GM18870 (cell line): ENCODE measurements at regions not wholly inside any gene's neighbourhood (a gene's known extent, or its start where the extent isn't known, plus 50 kb on each side); places are given as distances from the start of the nearest gene placed in this dataset.
"Not testable (repeated sequence)": the region's sequence is repeated elsewhere in the genome, so short reads cannot be mapped to it uniquely, and the experiment has no call there.

ENCODE experiments used
- ATAC-seq: cut with Tn5 transposase; IDR thresholded peaks from one replicate; pipeline ENCODE4 v1.9.1; 2021; ENCODE audit warnings: moderate library complexity; ENCODE audit not compliant: unreplicated experiment

DNA sequence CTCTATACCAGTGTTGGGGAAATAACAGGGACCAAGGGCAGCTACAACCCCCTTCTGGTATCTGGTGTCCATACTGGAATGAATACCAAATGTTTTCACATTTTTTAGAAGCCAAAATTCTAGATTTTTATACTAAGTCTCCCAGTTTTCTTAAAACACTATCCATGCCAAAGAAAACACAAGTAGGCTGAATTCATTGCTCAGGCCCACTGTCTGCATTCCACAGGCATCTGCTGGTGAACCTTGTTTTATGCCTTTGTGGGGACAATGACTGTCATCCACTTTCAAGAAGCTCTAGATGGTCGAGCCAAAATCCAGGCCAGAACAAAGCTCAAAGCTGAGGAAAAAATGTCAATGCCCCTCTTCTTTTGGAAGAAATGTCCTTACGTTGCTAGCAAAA is 213.4 kb upstream of the RASGEF1B start:
- ATAC-seq: no peak

DNA sequence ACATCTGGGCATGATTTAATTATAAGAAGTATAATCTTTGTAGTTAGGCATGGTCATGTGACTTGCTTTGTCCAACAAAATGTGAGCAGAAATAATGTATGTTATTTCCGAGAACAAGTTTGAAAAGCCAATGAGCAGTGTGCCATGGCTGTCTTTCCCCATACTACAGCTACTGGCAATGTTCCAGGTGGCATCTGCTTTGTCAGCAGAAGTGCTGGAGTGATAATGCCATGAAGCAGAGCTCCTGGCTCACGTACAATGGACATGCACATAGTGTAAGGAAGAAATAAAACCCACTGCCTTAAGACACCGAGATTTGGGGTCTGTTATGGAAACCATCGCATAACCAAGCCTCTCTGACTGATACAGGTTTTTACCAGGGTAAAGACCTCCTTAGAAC is 212.6 kb upstream of the RASGEF1B start:
- ATAC-seq: no peak

DNA sequence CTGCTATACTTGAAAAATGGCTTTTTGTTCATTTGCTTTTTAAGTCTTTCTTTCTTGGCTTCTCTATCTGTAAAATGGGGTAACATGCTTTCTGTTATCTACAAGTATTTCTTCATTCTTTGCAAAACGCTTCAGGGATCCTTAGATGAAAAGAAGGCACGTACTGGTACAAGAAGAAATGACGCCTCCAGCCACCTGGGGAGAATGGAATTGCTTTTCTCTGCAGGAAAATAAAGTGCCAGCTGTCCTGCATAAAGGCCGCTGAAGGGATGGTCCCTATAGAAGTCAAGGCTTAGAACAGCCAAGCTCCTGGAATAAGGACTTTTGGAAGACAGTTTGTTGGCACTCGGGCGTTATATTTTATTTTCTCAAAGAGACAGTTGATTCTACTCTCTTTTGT is 210.8 kb upstream of the RASGEF1B start:
- no peak for ATAC-seq

DNA sequence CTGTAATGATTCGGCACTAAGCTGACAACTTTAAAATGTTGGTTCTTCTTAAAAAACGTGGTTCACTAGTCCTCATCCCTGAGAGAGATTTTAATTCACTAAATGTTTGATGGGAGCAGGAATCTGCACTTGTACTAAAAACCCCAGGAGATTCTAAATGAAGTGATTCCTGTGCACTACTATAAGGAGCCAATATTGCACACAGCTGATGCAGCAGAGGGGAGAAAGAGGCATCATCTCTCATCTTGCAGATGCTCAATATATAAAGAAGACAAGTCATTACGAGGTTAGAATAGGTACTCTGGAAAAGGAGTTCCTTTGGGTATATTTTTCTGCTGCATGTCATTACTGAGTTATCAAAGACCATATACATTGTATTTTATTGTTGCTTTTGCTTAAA is 207.6 kb upstream of the RASGEF1B start:
- no peak for ATAC-seq

DNA sequence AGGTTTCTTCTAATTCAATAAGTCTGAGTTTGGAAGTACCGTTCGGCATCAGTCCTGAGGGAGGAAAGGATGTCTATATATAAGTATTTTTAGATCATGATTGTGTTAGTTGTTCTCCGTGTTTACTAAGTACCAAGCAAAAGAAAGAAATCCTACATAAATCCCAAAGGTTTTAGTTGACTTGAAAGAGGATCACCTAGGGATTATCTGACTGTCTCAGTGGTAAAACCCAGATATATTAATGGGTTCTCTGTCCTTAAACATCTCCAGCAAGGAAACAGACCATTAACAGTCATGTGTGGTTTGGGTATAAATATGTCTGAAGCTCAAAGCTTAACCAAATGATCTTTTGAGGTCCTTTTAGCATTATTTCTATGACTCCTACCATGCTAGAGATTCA is 207.1 kb upstream of the RASGEF1B start:
- no peak for ATAC-seq

DNA sequence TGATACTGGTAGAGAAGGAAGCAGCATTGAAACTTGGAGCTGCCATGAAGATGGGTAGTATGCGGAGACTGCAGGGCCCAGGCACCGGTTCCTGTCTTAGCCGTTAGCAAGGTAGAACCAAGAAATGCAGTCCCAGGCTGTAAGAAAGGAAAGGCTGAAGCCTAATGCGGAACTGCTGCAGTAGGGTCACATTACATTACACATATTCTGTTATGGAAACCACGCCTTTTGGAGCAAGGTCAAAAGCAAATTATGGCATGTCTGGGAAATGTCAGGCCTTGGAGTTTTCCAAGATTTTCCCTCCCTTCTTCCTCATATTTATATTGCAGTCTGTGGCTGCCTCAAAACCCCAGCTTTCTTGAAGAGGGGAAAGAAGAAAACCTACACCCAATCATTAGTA is 204.8 kb upstream of the RASGEF1B start:
- no peak for ATAC-seq

DNA sequence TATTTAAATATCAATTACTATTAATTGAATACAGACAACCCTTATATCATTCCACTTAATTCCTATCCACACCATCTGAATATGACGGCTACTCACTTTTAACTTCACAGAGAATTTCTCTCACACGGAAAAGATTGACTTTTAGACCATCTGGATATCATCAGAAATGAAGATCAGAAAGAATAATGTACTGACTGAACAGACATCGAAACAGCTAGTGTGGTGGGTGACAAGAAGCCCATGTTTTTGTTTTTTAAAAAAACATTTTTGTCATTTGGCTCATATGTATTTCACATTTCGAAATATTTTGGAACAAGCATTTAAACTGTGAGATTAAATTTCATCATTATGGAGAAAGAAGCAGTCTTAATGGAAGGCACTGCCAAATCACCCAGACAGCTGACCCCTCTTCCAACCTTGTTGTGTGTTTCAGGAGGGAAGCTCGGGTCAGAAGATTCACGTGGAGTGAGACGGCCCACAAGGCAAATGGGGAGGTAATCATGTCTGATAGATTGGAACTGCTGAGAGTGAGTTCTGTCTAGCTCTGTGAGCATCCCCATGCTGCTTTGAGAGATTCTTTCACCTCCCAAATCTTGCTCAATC is 204.2 kb upstream of the RASGEF1B start:
- no peak for ATAC-seq

DNA sequence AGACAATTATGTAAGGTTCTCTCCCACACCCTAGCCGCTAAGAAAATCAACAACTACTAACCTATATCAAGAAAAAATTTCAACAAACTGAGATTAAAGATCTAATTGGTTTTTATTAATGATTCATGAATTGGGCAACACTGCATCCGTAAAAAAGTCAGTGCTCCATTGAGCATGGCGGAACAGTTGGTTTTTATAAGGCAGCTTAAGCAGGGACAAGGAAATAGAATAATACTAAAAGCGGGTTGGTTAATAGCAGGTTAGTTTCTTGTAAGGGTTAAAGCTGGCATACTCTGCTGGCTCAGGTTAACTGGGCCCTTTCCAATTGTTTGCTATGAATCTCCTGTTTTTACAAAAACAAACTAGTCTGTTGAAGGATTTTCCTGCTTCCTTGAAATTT is 202.3 kb upstream of the RASGEF1B start:
- ATAC-seq: no peak

DNA sequence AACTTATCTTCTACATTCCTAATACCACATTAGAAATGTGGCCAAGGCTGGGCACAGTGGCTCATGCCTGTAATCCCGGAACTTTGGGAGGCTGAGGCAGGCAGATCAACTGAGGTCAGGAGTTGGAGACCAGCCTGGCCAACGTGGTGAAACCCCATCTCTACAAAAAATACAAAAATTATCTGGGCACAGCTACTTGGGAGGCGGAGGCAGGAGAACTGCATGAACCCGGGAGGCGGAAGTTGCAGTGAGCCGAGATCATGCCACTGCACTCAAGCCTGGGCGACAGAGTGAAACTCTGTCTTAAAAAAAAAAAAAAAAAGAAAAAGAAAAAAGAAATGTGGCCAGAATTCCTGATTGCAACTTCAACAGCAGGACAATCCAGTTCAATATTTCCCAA is 196.6 kb upstream of the RASGEF1B start:
- ATAC-seq: not testable (repeated sequence)

DNA sequence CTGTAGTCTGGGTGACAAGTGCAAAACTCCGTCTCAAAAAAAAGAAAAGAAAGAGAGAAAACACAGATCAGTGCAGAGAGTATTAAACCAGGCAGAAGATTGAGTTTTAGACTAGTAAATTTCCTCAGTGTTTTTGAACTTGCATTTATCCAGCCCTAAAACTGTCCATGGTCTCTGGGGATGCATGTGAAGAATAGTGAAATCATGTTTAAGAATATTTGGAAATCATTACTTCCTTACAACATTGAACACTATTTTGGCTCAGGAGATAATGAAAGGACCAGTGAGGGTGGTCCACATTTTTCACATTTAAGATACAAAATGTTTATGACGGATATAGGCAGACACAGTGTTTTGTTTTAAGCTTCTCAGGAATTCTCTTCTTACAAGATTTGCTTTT is 195.8 kb upstream of the RASGEF1B start:
- ATAC-seq: no peak

DNA sequence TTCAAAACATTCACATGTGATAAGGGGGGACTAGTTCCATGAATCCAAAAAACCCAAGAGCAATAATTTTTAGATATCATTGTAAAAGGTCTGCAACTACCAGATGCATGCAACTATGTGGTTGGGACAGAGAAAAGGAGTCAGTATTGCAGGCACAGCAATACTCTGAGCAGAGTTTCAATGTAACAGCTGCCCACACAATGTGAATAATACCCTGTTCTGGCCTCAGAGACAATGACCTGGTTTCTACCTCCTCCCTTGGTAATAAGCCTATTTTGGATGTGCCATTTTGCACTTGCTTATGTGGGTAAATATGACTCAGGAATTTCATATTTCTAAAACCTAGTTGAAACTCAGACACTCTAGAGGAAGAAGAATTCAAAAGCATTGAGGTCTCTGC is 194.8 kb upstream of the RASGEF1B start:
- ATAC-seq: peak; percentile 47

DNA sequence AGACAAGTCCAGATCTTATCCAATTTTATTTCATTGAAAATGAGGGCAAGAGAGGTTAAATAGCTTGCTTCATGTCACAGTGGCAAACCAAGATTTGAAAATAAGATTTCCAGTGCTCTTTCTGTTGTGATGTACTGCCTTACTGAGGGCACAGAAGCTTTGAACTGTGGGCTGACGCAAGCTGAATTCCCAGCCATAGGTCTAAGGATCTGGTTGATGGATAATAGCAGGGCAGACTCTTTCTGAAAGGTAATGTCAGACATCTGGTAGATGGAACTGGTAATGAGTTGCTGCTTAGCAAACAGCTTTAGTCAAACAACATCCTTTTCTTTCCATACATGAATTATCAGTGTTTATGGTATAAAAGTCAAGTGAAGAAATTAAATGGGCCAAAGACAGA is 193.9 kb upstream of the RASGEF1B start:
- ATAC-seq: no peak

DNA sequence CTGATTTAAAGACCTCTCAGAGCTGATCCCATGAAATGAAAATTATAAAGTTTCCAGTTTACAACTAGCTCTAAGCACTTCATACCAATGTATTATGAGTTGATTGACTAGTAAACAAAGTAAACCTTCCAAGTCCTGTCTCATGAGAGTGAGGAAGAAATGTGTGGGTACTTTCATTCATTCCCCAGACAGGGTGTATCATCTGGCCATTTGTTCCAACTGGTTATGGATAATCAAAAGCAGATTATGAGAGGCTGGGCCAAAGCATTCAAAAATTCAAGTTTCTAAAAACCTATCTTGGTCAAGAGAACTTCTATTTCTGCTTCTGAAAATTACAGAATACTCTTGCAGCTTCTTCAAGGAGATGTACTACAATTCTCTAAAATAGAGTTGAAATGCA is 193.3 kb upstream of the RASGEF1B start:
- no peak for ATAC-seq

DNA sequence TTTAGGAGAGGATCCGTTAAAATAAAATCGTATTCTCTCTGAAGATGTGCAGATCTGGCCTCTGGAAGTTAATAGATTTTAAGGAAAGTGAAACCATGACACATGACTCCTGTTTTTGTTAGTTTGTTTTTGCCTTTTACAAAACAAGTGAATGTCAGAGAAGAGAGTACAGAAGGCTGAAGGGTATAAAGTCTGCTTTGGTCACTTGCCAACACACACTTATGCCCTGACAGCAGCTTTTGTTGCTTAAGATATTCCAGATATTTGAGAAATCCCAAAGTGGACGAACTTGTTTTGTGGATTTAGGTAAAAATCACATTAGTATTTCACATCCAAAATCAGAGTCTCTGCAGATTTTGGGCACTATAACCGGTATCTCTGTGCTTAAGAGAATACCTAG is 192.4 kb upstream of the RASGEF1B start:
- no peak for ATAC-seq

DNA sequence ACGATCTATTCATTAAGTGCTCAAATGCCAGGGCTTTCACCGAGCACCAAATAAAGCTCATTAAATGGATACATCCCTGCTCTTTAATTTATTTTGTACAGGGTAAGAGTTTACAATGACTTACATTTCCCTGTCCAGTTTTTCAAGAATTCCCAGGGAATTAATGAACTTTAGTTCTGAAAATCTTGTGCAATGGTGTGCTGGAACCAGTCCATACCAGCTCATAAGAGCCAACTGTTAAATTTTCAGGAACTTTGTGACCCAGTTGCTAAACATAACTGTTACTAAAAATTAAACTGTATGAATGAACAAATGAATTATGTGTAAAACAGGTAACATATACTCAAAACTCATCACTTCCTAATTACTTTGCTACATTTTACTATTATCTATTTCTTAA is 191.7 kb upstream of the RASGEF1B start:
- ATAC-seq: no peak

DNA sequence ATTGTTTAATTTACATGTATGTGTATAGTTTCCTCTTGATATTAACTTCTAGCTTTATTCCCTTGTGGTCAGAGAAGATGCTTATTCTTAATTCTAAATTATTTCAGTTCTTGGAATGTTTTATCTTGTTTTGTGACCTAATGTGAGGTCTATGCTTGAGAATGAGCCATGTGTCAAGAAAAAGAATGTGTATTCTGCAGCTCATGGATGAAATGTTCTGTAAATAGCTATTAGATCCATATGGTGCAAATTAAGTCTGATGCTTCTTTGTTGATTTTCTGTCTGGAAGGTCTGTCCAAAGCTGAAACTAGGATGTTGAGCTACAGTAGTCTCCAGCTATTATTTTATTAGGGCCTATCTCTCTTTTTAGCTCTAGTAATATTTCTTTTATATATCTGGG is 187.3 kb upstream of the RASGEF1B start:
- no peak for ATAC-seq

DNA sequence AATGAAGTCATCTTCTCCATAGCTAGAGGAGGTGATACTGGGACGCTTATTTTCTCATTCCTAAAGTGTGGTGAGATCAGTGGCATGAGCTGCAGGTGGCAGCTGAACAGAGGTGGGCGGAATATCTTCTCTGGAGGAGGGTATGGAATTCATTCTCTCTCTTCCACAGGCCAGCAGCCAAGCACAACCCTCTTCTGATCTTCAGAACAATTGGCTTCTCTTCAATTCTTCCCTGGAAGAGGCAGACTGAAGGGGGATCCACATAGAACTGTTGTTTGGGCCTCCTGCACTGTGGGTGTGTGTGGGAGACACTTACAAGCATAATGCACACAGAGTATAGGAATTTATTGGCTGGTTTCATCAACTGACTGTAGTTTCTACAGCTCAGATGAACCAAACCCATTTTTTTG is 180.4 kb upstream of the RASGEF1B start:
- no peak for ATAC-seq

DNA sequence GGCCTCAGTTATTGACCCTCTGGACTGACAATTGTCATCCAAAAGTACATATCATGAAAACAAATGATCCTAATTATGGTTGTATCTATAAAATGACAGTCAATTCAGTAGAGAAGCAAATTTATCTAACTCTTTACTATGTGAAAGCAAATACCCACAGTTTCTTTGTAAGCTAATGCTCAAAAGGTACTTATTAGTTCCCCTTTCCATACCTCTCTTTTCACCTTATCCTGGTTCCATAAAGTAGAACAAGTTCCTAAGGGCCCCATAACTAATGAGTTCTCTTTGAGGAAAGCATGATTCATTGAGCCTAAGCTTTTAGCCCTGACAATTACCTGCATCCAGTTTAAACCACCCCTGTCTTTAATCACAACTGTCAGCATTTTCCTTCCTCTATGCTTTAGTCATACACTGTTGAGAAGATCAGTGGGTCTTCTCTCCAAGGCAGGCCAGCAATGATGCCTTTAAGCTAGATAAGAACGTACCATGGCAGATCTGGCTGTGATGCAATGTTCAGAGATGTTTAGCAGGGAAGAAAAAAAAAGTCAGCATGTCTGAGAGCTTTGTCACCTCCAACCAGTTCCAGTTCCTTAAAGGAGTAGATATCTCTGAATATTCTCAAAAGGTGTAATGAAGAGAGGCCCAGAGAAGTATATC is 179.7 kb upstream of the RASGEF1B start:
- ATAC-seq: no peak

DNA sequence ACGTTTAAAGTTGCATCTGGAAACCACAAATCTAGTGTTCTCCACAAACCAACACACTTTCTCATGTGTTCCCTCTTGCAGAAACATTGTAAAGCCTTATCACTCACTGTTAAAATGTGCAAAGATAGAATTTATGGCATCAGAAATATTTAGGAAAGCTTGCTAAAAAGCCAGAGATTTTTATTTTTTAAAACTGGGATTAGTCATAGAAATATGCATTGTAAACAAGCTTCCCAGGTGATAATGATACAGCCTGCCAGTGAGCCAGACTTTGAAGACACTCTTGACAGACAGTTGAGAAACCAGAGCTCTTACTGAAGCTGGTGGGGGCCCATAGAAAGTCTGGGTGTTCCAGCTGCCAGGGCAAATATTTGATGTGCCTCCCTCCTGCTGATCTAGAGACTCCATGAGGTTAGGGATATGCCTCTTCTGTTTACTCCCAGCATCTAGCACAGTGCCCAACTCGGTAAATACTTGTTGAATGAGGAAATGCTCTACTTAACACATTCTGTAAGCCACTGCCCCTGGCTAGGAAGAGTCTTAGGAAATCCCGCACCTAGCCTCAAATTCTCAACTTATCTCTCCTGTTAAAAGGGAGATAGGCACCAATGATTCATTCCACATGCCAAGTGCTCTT is 179.0 kb upstream of the RASGEF1B start:
- no peak for ATAC-seq

DNA sequence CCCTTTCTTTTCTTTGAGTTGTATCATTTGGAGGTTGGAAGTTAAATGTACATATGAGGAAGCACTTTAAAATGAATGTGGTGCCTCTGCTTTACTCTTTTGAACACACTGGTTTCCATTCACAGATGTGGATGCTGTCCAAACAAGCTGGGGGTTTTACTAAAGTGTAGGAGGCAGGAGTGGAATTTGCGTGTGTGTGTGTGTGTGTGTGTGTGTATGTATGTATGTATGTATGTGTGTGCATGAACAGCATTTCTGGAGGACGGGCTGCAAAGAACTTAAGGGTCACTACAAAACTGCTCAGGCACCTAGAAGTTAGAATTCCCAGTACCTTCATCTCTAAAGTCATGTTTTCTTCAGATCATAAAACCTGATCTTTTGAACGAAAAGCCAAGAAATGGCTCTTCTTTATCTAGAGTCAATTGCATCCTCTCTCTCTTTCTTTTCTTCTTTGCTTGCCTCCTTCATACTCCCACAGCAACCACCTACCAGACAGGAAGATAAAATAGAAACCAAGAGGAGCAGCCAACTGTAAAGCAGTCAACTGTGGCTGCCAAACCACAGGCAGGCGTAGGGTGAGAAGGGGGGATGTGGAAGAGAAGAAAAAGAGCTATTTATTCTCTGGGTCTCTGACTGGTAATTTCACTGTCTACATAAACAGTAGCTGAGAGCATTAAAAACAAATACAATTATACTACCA is 177.0 kb upstream of the RASGEF1B start:
- ATAC-seq: peak; percentile 99

DNA sequence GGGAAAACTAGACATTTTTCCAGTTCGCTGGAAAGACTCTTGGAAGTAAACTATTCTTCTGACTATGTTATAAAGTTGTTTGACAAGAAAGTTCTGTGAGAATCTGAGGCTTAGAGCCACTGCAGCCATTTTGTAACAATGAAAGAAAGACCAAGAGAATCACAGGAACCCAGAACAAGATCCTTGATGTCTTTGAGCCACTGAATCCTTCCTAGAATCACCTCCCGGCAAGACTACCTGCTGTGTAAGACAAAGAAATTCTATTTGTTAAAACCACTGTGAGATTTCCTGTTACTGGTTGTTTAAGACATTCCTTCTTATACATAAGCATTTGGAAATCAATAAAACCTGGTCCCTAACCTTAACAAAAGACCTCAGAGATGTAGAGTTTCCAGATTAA is 175.7 kb upstream of the RASGEF1B start:
- no peak for ATAC-seq

DNA sequence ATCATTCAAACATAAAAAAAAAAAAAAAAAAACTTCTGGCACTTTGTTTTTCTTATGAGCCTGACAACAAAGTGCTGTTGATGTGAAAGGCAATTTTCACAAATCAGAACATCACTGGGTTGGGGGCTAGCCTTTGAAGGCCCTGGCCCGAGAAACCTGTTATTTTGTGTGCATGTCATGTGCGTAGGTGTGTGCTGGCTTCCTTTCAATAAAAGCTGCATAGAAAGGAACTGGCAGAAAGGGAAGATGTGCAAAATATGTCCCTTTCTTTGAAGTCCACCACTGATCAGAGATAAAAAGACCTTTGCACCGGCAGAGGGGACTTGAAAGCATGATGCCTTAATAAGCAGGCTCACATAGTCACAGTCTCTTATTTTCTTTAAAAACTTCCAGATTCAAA is 170.8 kb upstream of the RASGEF1B start:
- ATAC-seq: no peak
